OCI-LY7 (cell line): ENCODE measurements at regions not wholly inside any gene's neighbourhood (a gene's known extent, or its start where the extent isn't known, plus 50 kb on each side); places are given as distances from the start of the nearest gene placed in this dataset.
A peak's percentile ranks its signal among the peaks of the same experiment; 100 is the strongest.

ENCODE experiments used
- BruUV-seq: library from RNA; stranded (reverse); fragments of 400-500 nt; replicated peaks from 2 replicates; lab custom pipeline; 2021; lab: Mats Ljungman, UMichigan
- CTCF ChIA-PET: fragments of 300-600 bp; sonication (Branson Sonifier 250); formaldehyde crosslinking; loops from one replicate; lab custom pipeline; 2022; ENCODE audit warnings: antibody characterized with exemption; ENCODE audit not compliant: unreplicated experiment; lab: Charles Lee
- POLR2A ChIA-PET: fragments of 300-600 bp; sonication (Branson Sonifier 250); formaldehyde crosslinking; loops from one replicate; lab custom pipeline; 2022; ENCODE audit warnings: antibody characterized with exemption; lab: Charles Lee
- DNase-seq: peaks from one replicate; pipeline ENCODE4 v3.0.0-alpha.2; 2015; ENCODE audit warnings: low spot score
- H2AFZ ChIP-seq: fragments of 200-600 bp; sonication (generic), shearing (Covaris generic); 2 replicates; pipeline ENCODE4 v1.6.1; 2014; ENCODE audit warnings: mild to moderate bottlenecking, antibody characterized with exemption, low read length, moderate library complexity
- H3K27ac ChIP-seq: fragments of 200-600 bp; sonication (generic); 2 replicates; pipeline ENCODE4 v1.5.1; 2014; ENCODE audit warnings: mixed run types, low read depth, mild to moderate bottlenecking, moderate library complexity, low read length, inconsistent platforms; ENCODE audit not compliant: poor library complexity, severe bottlenecking
- H3K36me3 ChIP-seq: fragments of 200-600 bp; sonication (generic); 2 replicates; pipeline ENCODE4 v1.6.1; 2014; ENCODE audit warnings: mild to moderate bottlenecking, antibody characterized with exemption, low read length, moderate library complexity, mixed read lengths; ENCODE audit not compliant: insufficient read depth
- H3K4me1 ChIP-seq: fragments of 200-600 bp; sonication (generic); 2 replicates; pipeline ENCODE4 v1.5.1; 2014; ENCODE audit warnings: mild to moderate bottlenecking, low read length; ENCODE audit not compliant: insufficient read depth, poor library complexity, severe bottlenecking
- H3K4me2 ChIP-seq: fragments of 200-600 bp; sonication (generic); 2 replicates; pipeline ENCODE4 v1.6.1; 2014; ENCODE audit warnings: mild to moderate bottlenecking, low read length
- H3K4me3 ChIP-seq: fragments of 200-600 bp; sonication (generic); 2 replicates; pipeline ENCODE4 v1.5.1; 2014; ENCODE audit warnings: mild to moderate bottlenecking, low read depth, low read length; ENCODE audit not compliant: poor library complexity, severe bottlenecking
- H3K79me2 ChIP-seq: fragments of 200-600 bp; sonication (generic); 2 replicates; pipeline ENCODE4 v1.6.1; 2016; ENCODE audit warnings: low read depth, mild to moderate bottlenecking, low read length, moderate library complexity, mixed read lengths; ENCODE audit not compliant: insufficient read depth
- H3K9me2 ChIP-seq: fragments of 200-600 bp; sonication (generic); 2 replicates; pipeline ENCODE4 v1.6.1; 2016; ENCODE audit warnings: mild to moderate bottlenecking, low read length, mixed read lengths; ENCODE audit not compliant: insufficient read depth
- H3K9me3 ChIP-seq: fragments of 200-600 bp; sonication (generic); 2 replicates; pipeline ENCODE4 v1.6.1; 2014; ENCODE audit warnings: mild to moderate bottlenecking, mixed run types, low read length, mixed read lengths
- H4K20me1 ChIP-seq: fragments of 200-600 bp; sonication (generic); 2 replicates; pipeline ENCODE4 v1.6.1; 2014; ENCODE audit warnings: mild to moderate bottlenecking, antibody characterized with exemption, low read length, moderate library complexity, mixed read lengths; ENCODE audit not compliant: insufficient read depth
- CTCF ChIP-seq: fragments of 200-600 bp; sonication (generic); conservative IDR thresholded peaks from 2 replicates; pipeline ENCODE4 v1.5.1; 2014; ENCODE audit warnings: mild to moderate bottlenecking, antibody characterized with exemption, low read length, moderate library complexity, mixed read lengths
- EZH2phosphoT487 ChIP-seq: fragments of 200-600 bp; sonication (generic); IDR thresholded peaks from 2 replicates; pipeline ENCODE4 v1.6.1; 2018; ENCODE audit warnings: low read depth, borderline replicate concordance, mild to moderate bottlenecking, mixed run types, antibody characterized with exemption, low read length, moderate library complexity, mixed read lengths
- intact Hi-C: fragments of 100-400 bp; cut with micrococcal nuclease; formaldehyde crosslinking; loops from one replicate; pipeline ENCODE4 v1.10.0; 2022; ENCODE audit not compliant: unreplicated experiment

- BruUV-seq, result no TSS peak
- intact Hi-C loops, result loop anchor here (5.0 kb wide), 1 partner anchor 182 kb away; the partner anchor contains the start of gene LY86
- Histone ChIP-seq H2AFZ (no peak overlapping the region; the same call in 1 of the 2 replicates), H3K27ac (peak overlapping the region; percentile 94), H3K79me2 (no peaks in the 10 kb centered on the region), H3K9me2 (no peaks in the 10 kb centered on the region), H4K20me1 (no peaks in the 10 kb centered on the region), H3K4me3 (no peak overlapping the region), H3K9me3 (no peaks in the 10 kb centered on the region), H3K36me3 (no peaks in the 10 kb centered on the region; the same call in 1 of the 2 replicates), H3K4me2 (peak overlapping the region; percentile 83), H3K4me1 (peaks cover 75% of the 10 kb centered on the region)
- ChIA-PET POLR2A (interaction anchor here (0.7 kb wide), 1 partner anchor 74 kb away, joined by 5 read pairs; no protein-coding TSS in a partner anchor), CTCF (no interaction called here)
- no peak for TF ChIP-seq CTCF
- no peak for TF ChIP-seq EZH2phosphoT487
- no peak for DNase-seq
Observed at GRCh38 chr6:6405031-6405430, 84.6 kb upstream of the F13A1 start.

GRCh38 chr6:6405997-6406714 is 85.7 kb upstream of the F13A1 start:
- Histone ChIP-seq H2AFZ (peak overlapping the region; percentile 55; the same call in 1 of the 2 replicates), H4K20me1 (no peaks in the 10 kb centered on the region), H3K79me2 (no peaks in the 10 kb centered on the region), H3K27ac (peak overlapping the region; percentile 94), H3K4me2 (peak overlapping the region; percentile 83), H3K4me3 (peak overlapping the region; percentile 54), H3K9me3 (no peaks in the 10 kb centered on the region), H3K9me2 (no peaks in the 10 kb centered on the region), H3K36me3 (no peaks in the 10 kb centered on the region; the same call in 1 of the 2 replicates), H3K4me1 (peaks cover 86% of the 10 kb centered on the region)
- POLR2A ChIA-PET, result interaction anchor here (0.6 to 5.5 kb wide), 14 partner anchors 10 to 183 kb away, joined by 3 to 42 read pairs (median 5); no protein-coding TSS in a partner anchor
- intact Hi-C loops, result loop anchor here (2.0 to 5.0 kb wide), 2 partner anchors 141 to 181 kb away; partner anchors contain the start of gene LY86
- TF ChIP-seq CTCF, result no peak
- no peak for TF ChIP-seq EZH2phosphoT487
- CTCF ChIA-PET, result no interaction called here
- no peak for DNase-seq
- no TSS peak for BruUV-seq

GRCh38 chr6:6406715-6407070 is 86.2 kb upstream of the F13A1 start:
- intact Hi-C loops, result loop anchor here (1.0 to 5.0 kb wide), 5 partner anchors 14 to 181 kb away; partner anchors contain the start of gene LY86
- DNase-seq, result peak; percentile 25
- H3K4me1 ChIP-seq, result peaks cover 88% of the 10 kb centered on the region
- H4K20me1 ChIP-seq, result no peaks in the 10 kb centered on the region
- no peaks in the 10 kb centered on the region for H3K9me3 ChIP-seq
- peak overlapping the region; percentile 83 for H3K4me2 ChIP-seq
- H2AFZ ChIP-seq, result peak overlapping the region; percentile 55; the same call in 1 of the 2 replicates
- no peaks in the 10 kb centered on the region for H3K9me2 ChIP-seq
- peak overlapping the region; percentile 94 for H3K27ac ChIP-seq
- no peak for TF ChIP-seq CTCF
- no peak for TF ChIP-seq EZH2phosphoT487
- no peaks in the 10 kb centered on the region for H3K36me3 ChIP-seq
- BruUV-seq, result TSS peak; percentile 67
- H3K4me3 ChIP-seq, result peak overlapping the region; percentile 54
- ChIA-PET POLR2A (interaction anchor here (0.6 to 5.5 kb wide), 17 partner anchors 8 to 183 kb away, joined by 3 to 42 read pairs (median 5); no protein-coding TSS in a partner anchor), CTCF (interaction anchor here (1.2 kb wide), 1 partner anchor 90 kb away, joined by 3 read pairs; no protein-coding TSS in a partner anchor)
- H3K79me2 ChIP-seq, result no peaks in the 10 kb centered on the region
